GM19324 (cell line): ENCODE measurements at regions not wholly inside any gene's neighbourhood (a gene's known extent, or its start where the extent isn't known, plus 50 kb on each side); places are given as distances from the start of the nearest gene placed in this dataset.

Source experiments
- ATAC-seq: cut with Tn5 transposase; IDR thresholded peaks from one replicate; pipeline ENCODE4 v1.9.1; 2021; ENCODE audit warnings: mild to moderate bottlenecking, moderate library complexity; ENCODE audit not compliant: unreplicated experiment, low FRiP score

DNA sequence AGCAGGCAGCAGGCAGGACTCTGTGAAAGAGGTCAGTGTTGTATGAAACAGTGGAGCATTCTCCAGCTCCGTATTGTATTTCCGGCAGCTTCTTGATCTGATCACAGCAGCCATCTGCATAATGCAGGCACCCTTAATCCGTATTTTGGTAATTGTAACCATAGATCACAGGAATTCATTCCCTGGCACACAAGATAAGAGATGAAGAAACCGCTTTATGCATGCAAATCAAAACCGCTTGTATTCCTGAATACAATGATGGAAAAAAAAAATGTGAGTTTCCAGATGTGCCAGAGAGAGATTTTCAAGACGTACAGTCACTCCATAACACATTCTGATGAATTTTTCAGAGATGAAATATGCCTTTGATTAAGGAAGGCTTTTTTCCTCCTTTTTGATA, 221.3 kb downstream of the ACKR3 start:
- no peak for ATAC-seq

DNA sequence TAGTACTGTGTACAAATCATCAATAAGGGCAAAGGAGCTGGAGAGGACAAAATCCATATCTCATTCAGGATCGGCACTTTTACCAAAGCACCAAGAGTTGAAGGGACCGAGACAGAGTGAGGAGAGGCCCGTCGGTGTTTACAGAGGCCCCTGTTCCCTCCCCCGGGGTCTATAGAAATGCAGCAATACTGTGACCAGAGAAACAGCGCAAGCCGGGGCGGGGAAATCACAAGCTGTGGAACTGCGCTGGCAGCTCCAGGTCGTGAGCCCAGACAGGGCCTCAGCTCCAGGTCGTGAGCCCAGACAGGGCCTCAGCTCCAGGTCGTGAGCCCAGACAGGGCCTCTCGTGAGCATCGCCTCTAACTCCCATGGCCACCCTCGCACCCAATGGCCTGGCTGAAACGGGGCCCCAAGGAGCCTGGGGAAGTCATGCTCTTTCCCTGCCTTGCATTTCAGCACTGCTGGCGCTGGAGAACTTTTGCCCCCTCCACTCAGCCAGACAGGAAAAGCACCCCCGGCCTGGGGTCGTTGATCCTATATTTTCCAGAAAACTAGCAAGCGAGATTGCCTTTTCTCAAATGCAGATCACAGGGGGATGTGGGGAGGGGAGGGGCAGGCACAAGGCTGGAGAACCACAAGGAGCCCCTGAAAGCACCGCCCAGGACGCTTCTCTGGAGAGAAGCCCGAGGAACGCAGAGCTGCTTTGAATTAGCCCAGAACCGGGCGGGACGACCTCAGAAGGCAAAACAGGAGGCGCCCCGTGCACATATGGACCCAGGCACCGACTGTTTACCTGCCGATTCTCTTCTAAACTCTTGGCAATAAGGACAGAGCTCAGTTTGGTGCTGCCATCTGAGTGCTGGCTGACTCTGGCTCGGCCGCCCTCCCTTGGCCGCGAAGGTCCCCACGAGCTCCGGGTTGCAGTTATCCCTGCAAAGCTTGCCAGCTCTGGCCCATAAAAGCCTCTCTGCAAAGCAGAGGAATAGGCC, 223.7 kb downstream of the ACKR3 start:
- no peak for ATAC-seq

DNA sequence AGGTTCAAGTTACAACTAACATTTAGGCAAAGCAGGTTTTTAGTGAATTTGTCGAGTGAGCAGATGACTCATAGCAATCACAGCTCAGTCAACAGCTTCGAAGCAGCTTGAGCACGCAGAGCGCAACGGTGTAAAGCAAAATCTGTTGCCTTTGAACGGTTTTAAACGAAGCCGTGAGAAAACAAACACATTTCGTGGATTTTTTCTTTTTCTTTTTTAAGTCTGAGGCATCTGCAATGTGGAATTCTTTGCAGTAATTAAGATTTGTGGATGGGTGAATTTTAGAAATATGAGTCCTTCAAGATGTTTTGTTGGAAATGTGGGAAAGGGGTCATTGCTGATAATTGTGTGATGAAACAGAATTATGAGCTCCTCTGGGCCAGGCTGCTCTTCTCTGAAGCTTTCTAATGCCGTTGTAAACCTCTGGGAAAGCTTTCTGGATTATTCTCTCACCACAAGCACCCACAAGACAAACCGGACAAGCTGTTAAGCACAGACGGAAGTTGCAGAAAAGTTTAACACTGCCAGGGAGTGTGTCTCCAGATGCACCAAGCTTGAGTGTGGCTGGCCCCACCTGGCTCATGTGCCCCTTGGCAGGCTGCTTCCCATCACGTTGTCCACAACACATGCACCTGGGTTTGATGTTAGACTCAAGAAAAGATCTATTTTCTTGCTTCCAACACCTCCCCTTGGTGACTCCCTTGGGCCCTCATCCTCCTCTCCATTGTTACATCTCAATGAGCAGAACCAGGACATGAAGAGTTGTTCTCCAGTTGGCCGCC, 224.7 kb downstream of the ACKR3 start:
- ATAC-seq, result no peak

DNA sequence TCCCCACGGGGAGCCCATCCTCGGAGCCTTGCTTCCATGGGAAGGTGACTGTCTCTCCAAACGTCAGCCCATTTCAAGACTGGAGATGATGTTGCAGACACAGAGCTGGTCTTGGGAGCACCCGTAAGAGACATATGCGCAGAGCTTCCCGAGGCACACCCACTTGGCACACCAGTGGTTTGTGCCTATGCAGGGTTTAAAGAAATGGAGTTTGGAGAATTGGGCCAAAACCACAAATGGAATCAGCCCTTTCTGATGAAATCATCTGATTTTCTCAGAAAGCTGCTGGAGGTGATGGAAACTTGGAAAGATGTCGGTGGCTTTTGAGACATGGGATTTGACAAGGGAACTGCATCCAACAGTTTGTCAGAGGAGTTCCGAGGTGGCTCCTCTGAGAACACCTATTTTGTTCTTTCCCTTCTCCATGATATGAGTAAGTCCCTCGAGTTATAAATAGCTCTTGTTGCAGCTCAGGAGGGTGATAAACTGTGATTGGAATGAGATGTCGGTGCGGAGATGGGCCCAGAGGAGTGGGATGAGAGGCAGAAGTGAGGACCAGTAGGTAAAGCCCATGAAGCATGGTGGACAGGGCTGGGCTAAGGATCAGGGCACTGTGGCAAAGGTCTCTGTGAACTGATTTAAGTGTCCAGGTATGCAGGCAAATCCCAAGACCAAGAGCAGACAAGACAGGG, 225.7 kb downstream of the ACKR3 start:
- ATAC-seq, result no peak

DNA sequence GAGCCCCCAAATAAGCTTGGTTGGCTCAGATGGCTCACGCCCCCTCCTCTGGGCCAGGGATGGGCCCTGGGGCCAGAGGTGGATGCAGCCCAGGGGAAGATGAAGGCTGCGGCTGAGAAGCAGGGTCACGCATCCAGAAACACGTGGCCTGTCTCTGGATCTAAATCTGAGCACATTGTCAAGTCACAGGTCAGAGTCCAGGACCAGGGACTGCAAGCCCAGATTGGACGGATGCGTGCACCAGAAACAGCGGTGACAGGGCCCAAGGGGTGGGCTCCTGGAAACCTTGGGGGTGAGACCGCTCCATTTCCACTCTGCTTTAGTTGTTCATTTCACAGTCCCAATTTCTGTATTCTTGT, 226.2 kb downstream of the ACKR3 start:
- ATAC-seq, result no peak

DNA sequence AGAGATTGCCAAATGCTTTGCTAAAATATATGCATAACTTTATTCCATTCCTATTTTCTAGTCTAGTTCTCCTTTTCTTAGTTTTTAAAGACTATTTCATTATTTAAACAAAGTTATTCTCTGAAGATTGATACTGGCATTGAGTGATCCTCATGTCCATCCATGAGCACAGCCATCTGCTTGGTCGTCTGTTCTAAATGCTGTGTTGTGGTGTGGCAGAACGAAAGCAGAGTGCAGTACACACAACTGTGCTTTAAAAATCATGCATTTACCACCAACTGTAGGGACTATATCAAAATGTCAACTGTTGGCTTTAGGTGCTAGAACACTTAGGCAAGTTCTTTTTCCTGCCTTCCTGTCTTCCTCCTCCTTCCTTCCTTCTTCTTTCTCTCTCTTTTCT, 226.6 kb downstream of the ACKR3 start:
- ATAC-seq, result no peak

DNA sequence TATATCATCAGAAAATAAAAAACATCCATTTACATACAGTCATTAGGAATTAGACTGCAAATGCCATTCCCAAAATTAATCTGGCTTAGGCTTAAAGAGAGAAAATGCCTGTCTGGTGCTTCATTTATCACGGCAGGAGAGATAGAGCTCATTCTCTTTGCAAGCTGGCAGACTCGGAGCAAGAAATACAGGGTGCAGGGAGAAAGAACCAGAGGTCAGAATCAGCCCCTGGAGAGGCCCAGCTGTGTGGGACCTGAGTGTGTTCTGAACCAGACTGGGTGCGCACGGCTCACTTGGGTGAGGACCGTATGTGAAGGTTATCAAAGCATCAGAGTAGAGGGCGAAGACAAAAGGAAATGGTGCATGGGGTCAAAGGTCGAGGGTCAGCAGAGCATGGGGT, 227.8 kb downstream of the ACKR3 start:
- ATAC-seq, result no peak

DNA sequence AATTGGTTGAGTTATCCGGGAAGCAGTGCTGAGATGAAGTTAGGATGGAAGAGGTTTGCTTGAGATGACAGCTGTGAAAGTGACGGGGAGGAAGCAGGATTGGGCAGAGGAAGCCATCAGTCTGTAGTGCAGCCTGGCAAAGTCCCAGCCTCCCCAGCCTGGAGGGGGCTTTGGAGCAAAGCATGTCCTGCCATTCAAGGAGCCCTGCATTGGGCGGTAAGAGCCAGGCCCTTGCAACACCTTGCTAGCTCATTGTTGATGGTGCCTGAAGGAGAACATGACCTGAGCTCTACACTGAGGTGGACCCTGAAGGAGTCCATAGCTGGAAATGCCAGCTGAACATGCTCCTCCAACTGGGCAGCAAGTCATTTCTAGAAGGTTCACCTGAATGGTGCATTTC, 228.9 kb downstream of the ACKR3 start:
- no peak for ATAC-seq

DNA sequence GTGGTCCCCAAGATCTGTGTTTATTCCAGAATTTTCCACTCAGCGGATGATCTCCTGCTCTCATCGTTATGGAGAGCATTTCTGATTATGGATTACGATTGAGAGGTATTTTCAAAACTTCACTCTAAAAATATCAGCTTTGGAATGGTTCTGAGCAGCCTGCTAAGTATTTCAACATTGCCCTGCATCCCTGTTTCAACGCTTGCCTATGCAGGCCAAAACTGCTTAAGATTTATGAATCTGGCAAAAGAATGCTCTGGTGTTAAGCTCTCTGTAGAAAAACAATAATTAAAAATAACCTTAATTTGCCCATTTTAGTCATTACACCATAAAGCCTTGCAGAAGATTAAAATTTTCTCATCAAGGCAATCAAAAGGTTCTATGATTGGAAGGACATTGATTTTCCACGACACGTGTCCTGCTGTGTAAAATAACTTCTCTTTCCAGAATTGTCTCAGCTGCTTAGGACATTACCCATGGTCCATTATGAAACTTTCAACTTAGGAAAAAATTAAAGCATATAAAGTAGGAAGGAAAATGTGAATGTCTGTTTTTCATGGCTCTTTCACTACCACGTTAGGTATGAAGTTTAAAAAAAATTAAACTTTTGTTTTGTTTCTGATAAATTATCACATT, 229.9 kb downstream of the ACKR3 start:
- ATAC-seq, result no peak

DNA sequence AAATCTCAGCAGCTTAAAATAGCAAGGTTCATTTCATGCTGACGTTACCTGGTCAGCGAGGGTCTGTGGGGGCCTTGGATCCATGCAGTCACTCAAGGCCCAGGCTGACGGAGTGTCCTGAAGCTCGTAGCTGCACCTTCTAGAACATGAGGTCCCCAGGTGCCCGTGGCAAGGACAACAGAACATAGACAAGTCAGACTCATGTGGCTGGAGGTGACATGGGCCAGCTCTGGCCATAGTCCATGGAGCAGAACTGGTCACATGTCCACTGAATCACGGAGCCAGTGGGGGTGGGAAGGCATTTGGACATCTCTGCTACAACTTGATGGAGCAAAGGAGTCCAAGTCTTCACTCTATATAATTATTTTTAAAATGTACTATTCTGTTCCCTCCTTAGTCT, 233.2 kb downstream of the ACKR3 start:
- no peak for ATAC-seq

DNA sequence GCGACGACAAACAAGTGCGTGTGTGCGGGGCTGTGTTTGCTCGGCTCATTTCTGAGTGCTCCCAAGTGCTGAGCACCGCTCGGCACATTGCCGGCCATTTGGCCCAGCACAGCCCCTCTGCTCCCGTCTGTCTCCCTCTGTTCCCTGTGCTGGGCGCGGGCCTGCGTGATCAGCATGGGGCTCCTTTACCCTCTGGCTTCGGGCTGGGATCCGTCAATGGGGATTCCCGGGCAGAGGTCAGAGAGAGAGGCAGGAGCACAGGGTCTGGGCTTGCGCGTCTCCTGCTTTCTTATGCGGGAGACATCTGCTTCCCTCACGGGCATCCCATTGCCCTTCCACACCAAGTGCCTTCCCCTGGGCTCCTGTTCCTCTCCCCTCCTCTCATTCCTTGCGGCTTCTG, 234.0 kb downstream of the ACKR3 start:
- ATAC-seq, result no peak

DNA sequence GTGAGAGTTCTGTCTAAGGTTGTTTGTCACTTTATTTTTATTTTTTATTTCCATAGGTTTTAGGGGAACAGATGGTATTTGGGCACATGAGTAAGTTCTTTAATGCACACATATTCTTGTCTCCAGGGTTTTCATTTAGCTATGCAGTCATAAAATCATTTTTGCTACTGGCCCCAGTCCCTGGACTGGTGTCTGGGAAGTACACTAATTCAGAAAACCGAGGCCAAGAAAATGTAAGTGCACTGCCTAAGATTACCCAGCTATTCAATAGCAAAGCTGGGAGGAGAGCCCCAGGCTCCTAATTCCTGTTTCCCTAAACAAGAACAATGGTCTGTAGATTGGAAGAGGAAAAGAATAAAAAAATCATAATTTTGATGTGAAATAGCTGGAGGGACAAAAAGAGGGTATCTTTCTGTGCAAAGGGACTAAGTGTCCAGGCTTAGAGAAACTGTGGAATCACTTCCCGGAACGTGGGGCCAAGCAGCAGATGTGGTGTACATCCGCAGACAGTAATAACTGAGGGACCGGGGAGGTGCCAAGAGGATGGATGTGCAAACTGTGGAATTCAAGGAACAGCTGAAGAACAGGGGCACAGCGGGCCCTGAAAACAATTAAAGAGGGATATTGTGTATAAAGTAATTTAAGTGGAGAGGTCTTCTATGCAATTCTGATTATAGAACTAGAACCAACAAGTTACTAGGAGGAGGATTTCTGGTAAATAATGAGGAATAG, 236.3 kb downstream of the ACKR3 start:
- ATAC-seq, result no peak

DNA sequence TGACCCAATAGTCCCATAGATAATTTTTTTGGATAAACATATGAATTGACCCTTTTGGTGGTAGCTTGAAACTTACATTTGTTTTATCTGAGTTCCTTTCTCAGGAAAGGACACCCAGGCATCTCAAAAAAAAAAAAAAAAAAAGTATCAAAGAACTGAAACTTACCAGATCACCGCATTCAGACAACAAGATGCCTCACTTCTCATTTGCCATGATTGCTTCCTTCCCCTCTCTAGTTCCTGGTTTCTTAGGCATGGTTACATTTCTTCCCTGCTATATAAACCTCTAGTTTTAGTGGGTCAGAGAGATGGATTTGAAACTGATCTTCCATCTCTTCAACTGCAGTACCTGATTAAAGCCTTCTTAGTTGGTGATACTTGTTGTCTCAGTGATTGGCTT, 240.1 kb downstream of the ACKR3 start:
- ATAC-seq, result no peak

DNA sequence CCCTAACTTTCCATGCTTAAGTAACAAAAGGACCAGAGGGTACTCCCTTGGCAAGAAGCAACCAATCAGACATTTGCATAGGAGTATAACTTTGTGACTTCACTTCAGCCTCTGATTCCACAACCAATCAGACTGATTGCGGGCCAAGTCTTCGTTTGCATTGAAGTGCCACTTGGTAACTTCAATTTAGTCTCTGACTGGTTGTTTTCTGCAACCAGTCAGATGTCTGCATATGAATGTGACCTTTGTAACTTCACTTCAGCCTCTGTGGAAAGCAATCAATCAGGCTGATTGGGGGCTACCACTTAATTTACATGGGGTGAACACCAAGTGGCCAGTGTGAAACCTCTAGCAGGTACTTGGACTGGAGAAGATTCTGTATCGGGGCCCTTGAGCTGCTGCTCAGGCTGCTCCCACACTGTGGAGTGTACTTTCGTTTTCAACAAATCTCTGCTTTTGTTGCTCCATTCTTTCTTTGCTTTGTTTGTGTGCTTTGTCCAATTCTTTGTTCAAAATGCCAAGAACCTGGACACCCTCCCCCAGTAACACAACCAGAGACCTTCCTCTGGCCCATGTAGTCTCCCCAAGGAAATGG, 241.5 kb downstream of the ACKR3 start:
- no peak for ATAC-seq

DNA sequence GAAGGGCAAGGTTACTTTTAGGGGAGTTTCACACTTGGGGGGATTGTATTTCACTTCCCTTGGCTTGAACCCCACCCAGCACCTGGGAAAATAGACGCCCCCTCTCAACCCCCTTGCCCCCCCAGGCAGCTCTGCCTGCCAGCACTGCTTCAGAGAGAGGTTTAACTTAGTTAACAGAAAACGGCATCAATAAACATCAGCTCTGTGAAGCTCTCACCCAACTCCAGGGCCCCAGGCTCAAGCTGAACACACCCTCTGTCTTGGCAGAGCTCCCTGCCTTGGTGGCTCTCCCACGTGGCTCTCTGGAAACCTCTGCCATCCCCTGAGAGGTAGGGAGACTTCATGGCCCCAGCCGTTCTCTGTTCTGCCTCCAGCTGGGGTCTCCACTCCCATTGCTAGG, 244.1 kb downstream of the ACKR3 start:
- no peak for ATAC-seq

DNA sequence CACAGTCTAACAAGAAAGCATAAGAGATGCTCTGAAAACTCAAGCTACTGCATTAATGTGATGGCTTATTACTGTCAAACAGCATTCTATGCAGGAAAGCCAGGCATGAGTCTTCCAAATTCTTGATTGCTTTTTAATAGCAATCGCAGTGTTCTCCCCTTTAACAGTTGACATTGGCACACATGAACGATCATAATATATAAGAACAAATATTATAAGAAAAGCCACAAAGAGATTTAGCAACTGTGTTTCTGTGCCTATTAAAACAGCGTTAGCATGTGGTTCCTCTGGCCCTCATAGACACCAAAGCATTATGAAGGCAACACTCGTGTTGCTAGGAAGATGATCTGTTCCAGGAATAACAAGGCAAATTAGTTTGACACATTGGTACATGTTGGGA, 245.0 kb downstream of the ACKR3 start:
- no peak for ATAC-seq

DNA sequence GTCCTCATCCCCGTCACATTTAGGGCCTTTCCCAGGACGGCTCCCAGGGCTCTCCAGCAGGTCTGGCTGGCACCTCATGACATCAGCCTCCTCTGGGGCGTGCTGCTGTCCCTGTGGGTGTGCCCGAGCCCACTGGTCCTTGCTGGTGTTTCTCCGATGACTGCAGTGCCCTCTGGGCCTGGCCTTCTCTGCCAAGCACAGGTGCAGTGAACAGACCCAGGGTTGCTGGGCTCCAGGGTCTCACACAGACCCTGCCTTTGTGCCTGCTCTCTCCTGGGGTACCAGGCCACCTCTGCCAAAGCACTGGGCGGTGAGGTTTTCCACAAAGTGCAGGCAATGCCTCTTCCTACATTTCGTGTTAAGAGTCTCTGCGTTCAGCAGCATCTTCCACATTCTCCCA, 246.1 kb downstream of the ACKR3 start:
- no peak for ATAC-seq

DNA sequence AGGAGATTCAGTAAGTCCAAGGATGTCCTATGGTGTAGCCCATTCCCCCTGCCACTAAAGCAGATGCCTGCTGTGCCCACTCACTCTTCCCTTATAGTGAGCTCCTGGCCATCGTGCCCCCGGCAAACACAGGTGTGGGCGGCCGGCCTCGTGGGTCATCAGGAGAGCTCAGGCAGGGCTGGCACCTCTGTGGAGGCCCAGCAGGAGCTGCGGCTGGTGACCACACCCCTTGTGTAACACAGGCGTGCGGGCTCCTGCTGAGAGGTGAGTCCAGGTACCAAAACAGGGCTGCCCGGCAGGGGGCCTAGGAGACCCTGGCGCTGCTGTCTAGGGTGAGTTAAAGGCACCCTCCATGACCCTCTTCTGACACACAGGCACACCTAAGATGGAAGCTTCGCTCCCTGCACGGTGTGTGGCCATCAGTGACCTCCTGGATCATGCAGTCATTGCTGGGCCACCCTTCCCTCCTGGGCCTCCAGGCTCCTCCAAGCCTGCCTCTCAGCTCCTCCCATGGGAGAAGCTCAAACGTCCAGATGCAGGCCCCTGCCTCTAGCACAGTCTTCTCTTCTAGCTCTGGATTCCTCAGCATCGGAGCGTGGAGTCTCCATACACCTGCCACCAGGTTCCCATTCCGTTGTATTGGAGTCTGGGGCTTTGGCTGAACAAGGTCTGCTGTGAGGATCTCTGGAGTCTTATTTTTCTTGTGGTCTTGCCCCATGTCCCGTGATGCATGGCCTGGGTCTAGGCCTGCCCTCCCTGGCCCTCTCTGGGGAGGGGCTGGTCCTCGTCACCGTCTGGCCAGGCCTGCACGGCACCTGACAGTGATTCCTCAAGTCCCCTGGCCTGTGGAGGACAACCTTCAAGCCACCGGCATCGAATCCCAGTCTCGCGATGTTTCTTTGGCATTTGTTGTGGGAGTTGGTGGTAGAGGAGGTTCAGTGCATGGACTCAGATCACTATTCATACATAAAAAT, 246.9 kb downstream of the ACKR3 start:
- no peak for ATAC-seq
